ENCODE measurements at regions not wholly inside any gene's neighbourhood (a gene's known extent, or its start where the extent isn't known, plus 50 kb on each side); places are given as distances from the start of the nearest gene placed in this dataset.
A peak's percentile ranks its signal among the peaks of the same experiment; 100 is the strongest.
"Not testable (repeated sequence)": the region's sequence is repeated elsewhere in the genome, so short reads cannot be mapped to it uniquely, and the experiment has no call there.

- peak; percentile 25 to 35 for DNase-seq (ENCODE audit: low read depth in 2 of 2, low spot score in 1 of 2)
Observed at GRCh38 chr18:76721207-76721996, 101.0 kb upstream of the ZNF236 start.

GRCh38 chr18:76720683-76721082, 101.7 kb upstream of the ZNF236 start:
- DNase-seq (ENCODE audit: low read depth in 2 of 2, low spot score in 1 of 2): no peak

GRCh38 chr18:76715012-76715610, 107.2 kb upstream of the ZNF236 start:
- DNase-seq (ENCODE audit: low read depth in 2 of 2, low spot score in 1 of 2): no peak

- no peak for DNase-seq (ENCODE audit: low read depth in 2 of 2, low spot score in 1 of 2)
Observed at GRCh38 chr18:76713432-76713831, 108.9 kb upstream of the ZNF236 start.

- DNase-seq (ENCODE audit: low read depth in 2 of 2, low spot score in 1 of 2): no peak
Observed at GRCh38 chr18:76712511-76713140, 109.7 kb upstream of the ZNF236 start.

GRCh38 chr18:76710646-76711520, 111.5 kb upstream of the ZNF236 start:
- DNase-seq (ENCODE audit: low read depth in 2 of 2, low spot score in 1 of 2): no peak

- DNase-seq (ENCODE audit: low read depth in 2 of 2, low spot score in 1 of 2): peak in 1 of 2 donors; percentile 16
Observed at GRCh38 chr18:76709659-76710645, 112.4 kb upstream of the ZNF236 start.

GRCh38 chr18:76708722-76709353, 113.5 kb upstream of the ZNF236 start:
- no peak for DNase-seq (ENCODE audit: low read depth in 2 of 2, low spot score in 1 of 2)

GRCh38 chr18:76708071-76708721, 114.2 kb upstream of the ZNF236 start:
- no peak for DNase-seq (ENCODE audit: low read depth in 2 of 2, low spot score in 1 of 2)

- no peak for DNase-seq (ENCODE audit: low read depth in 2 of 2, low spot score in 1 of 2)
Observed at GRCh38 chr18:76707534-76707933, 114.8 kb upstream of the ZNF236 start.

GRCh38 chr18:76704589-76704988, 117.8 kb upstream of the ZNF236 start:
- not testable (repeated sequence) for DNase-seq (ENCODE audit: low read depth in 2 of 2, low spot score in 1 of 2)

- DNase-seq (ENCODE audit: low read depth in 2 of 2, low spot score in 1 of 2): no peak
Observed at GRCh38 chr18:76699923-76700322, 122.4 kb upstream of the ZNF236 start.

GRCh38 chr18:76697441-76697901, 124.9 kb upstream of the ZNF236 start:
- no peak for DNase-seq (ENCODE audit: low read depth in 2 of 2, low spot score in 1 of 2)

GRCh38 chr18:76691800-76692199, 130.6 kb upstream of the ZNF236 start:
- no peak for DNase-seq (ENCODE audit: low read depth in 2 of 2, low spot score in 1 of 2)

GRCh38 chr18:76689646-76690264, 132.6 kb upstream of the ZNF236 start:
- DNase-seq (ENCODE audit: low read depth in 2 of 2, low spot score in 1 of 2): no peak

GRCh38 chr18:76688724-76689472, 133.5 kb upstream of the ZNF236 start:
- no peak for DNase-seq (ENCODE audit: low read depth in 2 of 2, low spot score in 1 of 2)

GRCh38 chr18:76687304-76687962, 134.9 kb upstream of the ZNF236 start:
- DNase-seq (ENCODE audit: low read depth in 2 of 2, low spot score in 1 of 2): no peak
